ENCODE measurements at regions not wholly inside any gene's neighbourhood (a gene's known extent, or its start where the extent isn't known, plus 50 kb on each side); places are given as distances from the start of the nearest gene placed in this dataset.
"Not testable (repeated sequence)": the region's sequence is repeated elsewhere in the genome, so short reads cannot be mapped to it uniquely, and the experiment has no call there.

GRCh38 chr12:47307680-47308399, 228.1 kb upstream of the AMIGO2 start:
- DNase-seq (ENCODE audit: low read depth), result peak; percentile 80

GRCh38 chr12:47306773-47307679, 227.3 kb upstream of the AMIGO2 start:
- not testable (repeated sequence) for DNase-seq (ENCODE audit: low read depth)

DNA sequence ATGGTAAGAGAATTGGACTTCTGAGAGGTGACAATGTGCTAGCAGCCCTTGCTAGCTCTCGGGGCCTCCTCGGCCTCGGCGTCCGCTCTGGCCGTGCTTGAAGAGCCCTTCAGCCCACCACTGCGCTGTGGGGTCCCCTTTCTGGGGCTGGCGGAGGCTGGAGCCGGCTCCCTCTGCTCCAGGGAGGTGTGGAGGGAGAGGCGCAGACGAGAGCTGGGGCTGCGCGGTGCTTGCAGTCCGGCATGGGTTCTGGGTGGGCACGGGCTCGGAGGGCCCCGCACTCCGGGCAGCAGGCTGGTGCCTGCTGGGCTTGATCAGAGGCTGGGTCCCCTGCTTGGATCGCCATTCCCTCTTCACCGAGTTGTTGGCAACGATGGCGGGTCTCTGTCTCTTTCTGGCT, 226.4 kb upstream of the AMIGO2 start:
- DNase-seq (ENCODE audit: low read depth), result no peak

GRCh38 chr12:47305464-47305863, 225.7 kb upstream of the AMIGO2 start:
- no peak for DNase-seq (ENCODE audit: low read depth)

DNA sequence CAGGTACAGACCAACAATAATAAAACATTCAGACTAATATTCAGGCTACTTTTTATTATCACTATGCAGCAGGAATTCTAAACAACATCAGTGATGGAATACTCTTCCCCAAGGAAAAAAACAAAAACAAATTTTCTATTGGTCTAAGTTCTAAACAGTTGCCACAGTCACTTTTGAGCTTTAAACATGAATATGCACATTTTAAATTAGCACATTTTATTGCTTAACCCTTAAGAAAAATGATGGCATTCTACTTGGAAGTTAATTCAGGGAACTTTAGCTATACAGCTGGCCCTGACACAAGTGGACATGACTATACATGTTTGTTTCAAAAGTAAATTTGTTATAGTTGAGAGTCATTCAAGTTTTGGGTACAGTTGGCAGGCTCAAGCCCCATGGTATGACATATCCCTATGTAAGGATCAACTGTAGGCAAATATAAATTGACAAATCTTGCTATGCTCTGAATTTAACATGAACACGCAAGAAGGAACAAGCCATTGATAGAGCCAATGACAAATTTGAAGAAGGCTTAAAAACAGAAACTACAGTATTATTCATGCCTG, 224.3 kb upstream of the AMIGO2 start:
- DNase-seq (ENCODE audit: low read depth), result no peak

DNA sequence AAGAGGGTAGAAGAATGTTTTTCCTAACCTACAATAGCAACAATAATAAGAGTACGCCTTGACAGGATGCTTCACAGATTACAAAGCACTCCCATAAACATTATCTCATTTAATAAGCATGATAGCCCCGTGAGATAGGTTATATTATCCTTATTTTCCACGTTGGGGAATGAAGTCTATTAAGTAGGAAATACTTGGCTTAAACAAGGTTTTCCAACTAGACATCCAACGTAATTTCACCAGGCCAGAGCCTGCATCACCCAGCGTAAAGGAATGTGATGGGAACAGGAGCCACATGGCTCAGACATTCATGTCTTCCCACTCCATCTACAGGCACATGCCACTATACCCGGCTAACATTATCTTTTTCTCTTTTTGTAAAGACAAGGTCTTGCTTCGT, 223.4 kb upstream of the AMIGO2 start:
- no peak for DNase-seq (ENCODE audit: low read depth)

- DNase-seq (ENCODE audit: low read depth), result no peak
These were observed 222.4 kb upstream of the AMIGO2 start for GRCh38 chr12:47302111-47302671.

DNA sequence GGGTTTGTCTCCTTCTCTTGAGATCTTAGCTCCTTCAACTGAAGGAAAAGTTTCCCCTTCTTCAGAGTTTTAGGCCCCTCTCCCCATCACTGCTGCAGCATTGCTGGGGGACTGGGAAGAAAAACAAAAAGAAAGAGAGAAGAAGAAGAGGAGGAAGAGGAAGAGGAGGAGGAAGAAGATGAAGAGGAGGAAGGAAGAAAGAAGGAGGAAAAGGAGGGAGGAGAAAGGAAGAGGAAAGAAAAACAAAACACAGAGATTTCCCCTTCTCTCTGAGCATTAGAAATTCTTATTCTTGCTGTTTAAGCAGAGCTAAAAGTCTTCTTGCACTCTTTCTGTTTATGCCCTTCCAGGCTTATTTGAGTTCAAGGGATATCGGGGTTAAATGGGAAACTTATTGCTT, 219.8 kb upstream of the AMIGO2 start:
- no peak for DNase-seq (ENCODE audit: low read depth)

DNA sequence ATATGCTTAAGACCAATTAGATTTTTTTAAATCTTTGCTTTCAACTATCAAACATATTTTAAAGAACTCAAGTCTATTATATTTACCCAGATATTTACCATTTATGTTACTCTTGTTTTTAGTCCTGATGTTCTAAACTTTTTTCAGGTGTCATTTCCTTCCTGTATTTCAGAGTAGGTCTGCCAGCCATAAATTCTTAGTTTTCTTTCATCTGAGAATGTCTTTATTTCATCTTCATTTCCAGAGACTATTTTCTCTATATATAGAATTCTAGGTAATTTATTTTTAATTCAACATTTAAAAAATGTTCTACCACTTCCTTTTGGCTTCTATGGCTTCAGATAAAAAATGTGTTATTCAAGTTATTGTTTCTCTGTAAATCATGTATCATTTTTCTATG, 218.2 kb upstream of the AMIGO2 start:
- DNase-seq (ENCODE audit: low read depth), result no peak

DNA sequence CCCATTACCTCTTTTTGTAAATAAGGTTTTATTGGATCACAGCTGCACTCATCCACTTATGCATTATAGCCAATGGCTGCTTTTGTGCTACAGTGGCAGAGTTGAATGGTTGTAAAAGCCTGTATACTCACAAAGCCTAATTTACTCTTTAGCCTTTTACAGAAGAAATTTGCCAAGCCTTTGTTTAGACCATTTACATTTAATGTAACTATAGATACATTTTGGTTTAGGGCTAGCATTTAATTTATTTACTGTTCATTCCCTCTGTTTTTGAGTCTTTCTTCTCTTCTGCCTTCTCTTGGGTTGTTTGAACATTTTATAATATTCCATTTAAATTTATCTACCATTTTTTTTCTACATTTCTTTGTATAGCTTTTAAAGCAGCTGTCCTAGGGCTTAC, 217.1 kb upstream of the AMIGO2 start:
- DNase-seq (ENCODE audit: low read depth), result no peak

DNA sequence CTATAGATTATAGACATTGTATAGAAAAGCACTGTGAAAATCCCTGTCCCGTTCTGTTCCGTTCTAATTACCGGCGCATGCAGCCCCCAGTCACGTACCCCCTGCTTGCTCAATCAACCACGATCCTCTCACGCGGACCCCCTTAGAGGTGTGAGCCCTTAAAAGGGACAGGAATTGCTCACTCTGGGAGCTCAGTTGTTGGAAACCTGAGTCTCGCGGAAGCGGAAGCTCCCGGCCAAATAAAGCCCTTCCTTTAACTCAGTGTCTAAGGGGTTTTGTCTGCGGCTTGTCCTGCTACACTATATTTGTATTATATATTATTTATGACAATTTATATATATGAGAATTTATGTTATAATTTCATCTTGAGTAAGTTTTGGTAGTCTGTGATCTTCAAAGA, 213.6 kb upstream of the AMIGO2 start:
- DNase-seq (ENCODE audit: low read depth), result no peak

GRCh38 chr12:47286676-47287075, 206.9 kb upstream of the AMIGO2 start:
- DNase-seq (ENCODE audit: low read depth), result no peak
